Heart left ventricle (tissue), 16 donors: ENCODE measurements at regions not wholly inside any gene's neighbourhood (a gene's known extent, or its start where the extent isn't known, plus 50 kb on each side); places are given as distances from the start of the nearest gene placed in this dataset.

Experiments used
- ATAC-seq, 4 donors: fragments of 200-7000 bp; cut with Tn5 transposase; one replicate each; pipeline ENCODE4 v1.9.1; 2020 to 2022; ENCODE audit warnings: moderate library complexity in 4 of 4, mild to moderate bottlenecking in 3 of 4, moderate number of reproducible peaks in 1 of 4
- DNase-seq, 5 donors: peaks; one replicate each; pipeline ENCODE4 v3.0.0-alpha.2; 2020
- H3K27ac ChIP-seq, 12 donors: fragments of 200-600 bp; sonication (generic) in 4 of 12; one replicate each; pipeline versions ENCODE4 v1.5.0 to v1.8.0; 2016 to 2022; ENCODE audit warnings: mild to moderate bottlenecking in 2 of 12
- H3K27me3 ChIP-seq, 9 donors: fragments of 200-600 bp; sonication (generic) in 2 of 9; one replicate each; pipeline versions ENCODE4 v1.5.1 to v1.8.0; 2016 to 2022; ENCODE audit warnings: mild to moderate bottlenecking in 3 of 9
- H3K36me3 ChIP-seq, 9 donors: fragments of 200-600 bp; sonication (generic) in 2 of 9; one replicate each; pipeline versions ENCODE4 v1.5.0 to v1.8.0; 2018 to 2022; ENCODE audit warnings: mild to moderate bottlenecking in 2 of 9
- H3K4me1 ChIP-seq, 12 donors: fragments of 200-600 bp; sonication (generic) in 4 of 12; one replicate each; pipeline versions ENCODE4 v1.5.0 to v1.8.0; 2016 to 2022; ENCODE audit warnings: mild to moderate bottlenecking in 3 of 12
- H3K4me3 ChIP-seq, 12 donors: fragments of 200-600 bp; sonication (generic) in 4 of 12; one replicate each; pipeline versions ENCODE4 v1.5.0 to v1.8.0; 2017 to 2022; ENCODE audit warnings: mild to moderate bottlenecking in 9 of 12, moderate library complexity in 4 of 12
- H3K9me3 ChIP-seq, 12 donors: fragments of 200-600 bp; sonication (generic) in 4 of 12; one replicate each; pipeline versions ENCODE4 v1.5.0 to v1.8.0; 2016 to 2022; ENCODE audit warnings: mild to moderate bottlenecking in 1 of 12
- POLR2A ChIP-seq, 2 donors: fragments of 450-650 bp; IDR thresholded peaks; one replicate each; pipeline ENCODE4 v1.6.1; 2017; ENCODE audit warnings: antibody characterized with exemption in 2 of 2, mild to moderate bottlenecking in 2 of 2, moderate library complexity in 2 of 2
- WGBS, 4 donors: extraction: QIAGEN DNeasy Blood & Tissue Kit in 2 of 4; methylation state at CpG; one replicate each; pipeline versions ENCODE4 v1.1.5 to v1.1.7; 2013 to 2018; 5-methylcytosine and 5-hydroxymethylcytosine counted together
- intact Hi-C, 10 donors: fragments of 100-400 bp; cut with DNase I; formaldehyde crosslinking; loops; one replicate each; pipeline versions ENCODE4 v1.11.1 to v1.14.2; 2022
- TF ChIP-seq, protein P1 (sequence below), 12 donors: fragments of 200-600 bp; sonication (generic) in 4 of 12; IDR thresholded peaks; one replicate each; pipeline versions ENCODE4 v1.5.0 to v1.8.0; 2018 to 2022; ENCODE audit warnings: antibody characterized with exemption in 12 of 12, mild to moderate bottlenecking in 5 of 12
- donor health status: ischemic (EF 13 %, LVEDD 7.1; RV severe dilation, severe dysfunction).
- donor health status: healthy with polysubstance abuse.
- donor health status: DM: no; HTN: yes; CAD: no.
- donor health status: DM: no; HTN: no; CAD: no.
- donor health status: ischemic (EF 25% LVEDD 6.9; RV normal size, moderate dysfunction).
- donor health status: ischemic (EF 25% LVEDD 5.7; RV mildly dilated, moderate dysfunction).
- donor health status: healthy.
- donor health status: DM: yes; HTN: yes; CAD: no.
- donor health status: ischemic (EF 35%, LVEDD 5.7; RV mildly dilated, moderate dysfunction).
- donor health status: nonischemic (EF 11% LVEDD 7.7; RV severe dilation, severe dysfunction).
- donor health status: DM: yes; HTN: yes; CAD: no.
- donor health status: PGD.
- donor health status: ischemic (EF 29% LVEDD 5.4; RV normal size, mild dysfunction).
- donor health status: nonischemic (EF 23%, LVEDD 6.1; RV moderate dilation, normal function).

DNA sequence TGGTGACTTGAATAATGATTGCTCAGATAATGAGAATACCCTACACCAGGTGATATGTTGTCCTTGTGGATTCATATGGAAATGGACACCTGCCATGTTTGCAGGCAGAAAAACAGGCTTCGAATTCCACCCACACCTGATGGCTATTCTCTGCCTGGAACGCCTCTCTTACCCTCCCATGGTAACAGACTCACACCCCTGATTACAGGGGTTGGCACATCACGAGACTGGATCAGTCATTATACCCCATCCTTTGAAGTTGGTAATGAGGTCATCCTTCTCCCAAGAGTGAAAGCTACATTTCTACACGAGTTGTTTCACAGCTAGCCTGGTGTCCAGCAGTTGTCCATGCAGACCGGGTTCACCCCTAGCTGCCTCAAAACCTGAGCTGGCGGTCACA is 71.4 kb upstream of the MBOAT2 start:
- no peak overlapping the region for H3K27ac ChIP-seq
- H3K9me3 ChIP-seq = no peaks in the 10 kb centered on the region
- H3K4me1 ChIP-seq = no peaks in the 10 kb centered on the region
- ATAC-seq (no peak), DNase-seq (no peak)
- no peak overlapping the region for H3K4me3 ChIP-seq
- intact Hi-C loops = no loop called here
- no peaks in the 10 kb centered on the region for H3K27me3 ChIP-seq
- TF ChIP-seq POLR2A (IDR thresholded peaks at IDR 0.05) = no peak
- TF ChIP-seq, protein P1, sequence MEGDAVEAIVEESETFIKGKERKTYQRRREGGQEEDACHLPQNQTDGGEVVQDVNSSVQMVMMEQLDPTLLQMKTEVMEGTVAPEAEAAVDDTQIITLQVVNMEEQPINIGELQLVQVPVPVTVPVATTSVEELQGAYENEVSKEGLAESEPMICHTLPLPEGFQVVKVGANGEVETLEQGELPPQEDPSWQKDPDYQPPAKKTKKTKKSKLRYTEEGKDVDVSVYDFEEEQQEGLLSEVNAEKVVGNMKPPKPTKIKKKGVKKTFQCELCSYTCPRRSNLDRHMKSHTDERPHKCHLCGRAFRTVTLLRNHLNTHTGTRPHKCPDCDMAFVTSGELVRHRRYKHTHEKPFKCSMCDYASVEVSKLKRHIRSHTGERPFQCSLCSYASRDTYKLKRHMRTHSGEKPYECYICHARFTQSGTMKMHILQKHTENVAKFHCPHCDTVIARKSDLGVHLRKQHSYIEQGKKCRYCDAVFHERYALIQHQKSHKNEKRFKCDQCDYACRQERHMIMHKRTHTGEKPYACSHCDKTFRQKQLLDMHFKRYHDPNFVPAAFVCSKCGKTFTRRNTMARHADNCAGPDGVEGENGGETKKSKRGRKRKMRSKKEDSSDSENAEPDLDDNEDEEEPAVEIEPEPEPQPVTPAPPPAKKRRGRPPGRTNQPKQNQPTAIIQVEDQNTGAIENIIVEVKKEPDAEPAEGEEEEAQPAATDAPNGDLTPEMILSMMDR (IDR thresholded peaks at IDR 0.05) = no peak
- no peaks in the 10 kb centered on the region for H3K36me3 ChIP-seq
- 85 to 90% (median 87%) methylated on average over 6 of the region's 6 CpGs for WGBS, 4 donors

GRCh38 chr2:9071584-9072124 is 68.2 kb upstream of the MBOAT2 start:
- no peak overlapping the region for H3K27ac ChIP-seq
- no peak for ATAC-seq

GRCh38 chr2:9071032-9071431 is 67.5 kb upstream of the MBOAT2 start:
- WGBS, 4 donors = 81 to 91% (median 84%) methylated on average over 5 of the region's 5 CpGs
- intact Hi-C loops = no loop called here
- TF ChIP-seq, protein P1 (IDR thresholded peaks at IDR 0.05) = no peak
- no peak for TF ChIP-seq POLR2A (IDR thresholded peaks at IDR 0.05)
- Histone ChIP-seq H3K27me3 (no peaks in the 10 kb centered on the region), H3K4me3 (no peak overlapping the region), H3K36me3 (no peaks in the 10 kb centered on the region), H3K4me1 (no peaks in the 10 kb centered on the region), H3K27ac (no peak overlapping the region), H3K9me3 (peaks cover 0 to 32% (median 13%) of the 10 kb centered on the region in 12 donors)
- ATAC-seq (no peak), DNase-seq (no peak)

More at GRCh38 chr2:9071584-9072124, 68.2 kb upstream of the MBOAT2 start:
- no peak for DNase-seq
- Histone ChIP-seq H3K4me1 (no peaks in the 10 kb centered on the region), H3K4me3 (no peak overlapping the region), H3K36me3 (no peaks in the 10 kb centered on the region), H3K27me3 (no peaks in the 10 kb centered on the region), H3K9me3 (peaks cover 0 to 26% (median 9%) of the 10 kb centered on the region in 12 donors)
- no peak for TF ChIP-seq POLR2A (IDR thresholded peaks at IDR 0.05)
- TF ChIP-seq, protein P1 (IDR thresholded peaks at IDR 0.05) = no peak
- intact Hi-C loops = no loop called here
- 85 to 89% (median 86%) methylated on average over 6 of the region's 6 CpGs for WGBS, 4 donors

DNA sequence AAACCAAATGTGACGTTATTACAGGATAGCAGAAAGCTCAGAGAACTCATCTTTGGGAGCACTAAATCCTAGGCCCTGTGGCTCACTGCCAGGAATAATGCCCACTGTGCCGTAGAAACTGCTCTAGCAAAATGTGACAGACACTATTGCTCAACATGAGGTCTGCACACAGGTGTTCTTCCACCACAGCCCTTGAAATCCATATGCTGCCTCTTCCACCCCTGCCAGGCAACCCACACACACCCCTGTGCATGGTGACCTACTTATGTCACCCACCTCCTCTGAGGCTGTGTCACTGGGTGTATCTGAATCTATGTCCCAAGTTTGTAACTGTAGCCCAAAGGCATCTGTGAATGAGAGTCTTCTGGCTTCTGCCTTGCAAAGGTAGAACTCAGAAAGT is 66.1 kb upstream of the MBOAT2 start:
- no peak overlapping the region for H3K4me3 ChIP-seq
- no peaks in the 10 kb centered on the region for H3K4me1 ChIP-seq
- no peak overlapping the region for H3K27ac ChIP-seq
- no peaks in the 10 kb centered on the region for H3K36me3 ChIP-seq
- no peak for ATAC-seq
- intact Hi-C loops = no loop called here
- H3K9me3 ChIP-seq = peaks cover 0 to 47% (median 24%) of the 10 kb centered on the region in 12 donors
- WGBS, 4 donors = 79 to 92% (median 85%) methylated on average over 2 of the region's 2 CpGs
- H3K27me3 ChIP-seq = no peaks in the 10 kb centered on the region
- TF ChIP-seq POLR2A (IDR thresholded peaks at IDR 0.05) = no peak
- TF ChIP-seq, protein P1 (IDR thresholded peaks at IDR 0.05) = no peak
- DNase-seq = no peak
